B cell (primary cell): ENCODE measurements at regions not wholly inside any gene's neighbourhood (a gene's known extent, or its start where the extent isn't known, plus 50 kb on each side); places are given as distances from the start of the nearest gene placed in this dataset.

ENCODE experiments used
- ATAC-seq: fragments of 200-7000 bp; cut with Tn5 transposase; one replicate; pipeline ENCODE4 v1.10.0; 2021; ENCODE audit warnings: low read depth, mild to moderate bottlenecking, moderate number of reproducible peaks, moderate library complexity
- CTCF ChIA-PET: fragments of 350-600 bp; sonication (Branson Sonifier 250); formaldehyde crosslinking; loops from one replicate; lab custom pipeline; 2021; ENCODE audit warnings: antibody characterized with exemption, inconsistent platforms; lab: Charles Lee
- POLR2A ChIA-PET: fragments of 350-600 bp; sonication (Branson Sonifier 250); formaldehyde crosslinking; loops from one replicate; lab custom pipeline; 2021; ENCODE audit warnings: antibody characterized with exemption; lab: Charles Lee
- DNase-seq: peaks from one replicate; pipeline ENCODE4 v3.0.0; 2013
- H2AFZ ChIP-seq: 2 replicates; pipeline ENCODE4 v1.6.1; 2012; ENCODE audit warnings: mild to moderate bottlenecking, low read depth, low read length; ENCODE audit not compliant: insufficient read depth, poor library complexity, severe bottlenecking
- H3K27ac ChIP-seq, 2 donors: 1 replicate in 1 of 2; 2 replicates in 1 of 2; pipeline ENCODE4 v1.5.1; 2012 to 2013; ENCODE audit warnings: low read length in 2 of 2, mild to moderate bottlenecking in 2 of 2, moderate library complexity in 1 of 2
- H3K27me3 ChIP-seq, 4 experiments: fragments of 200-600 bp in 1 of 4; sonication (generic) in 1 of 4; replicated peaks in 1 of 4; 1 replicate in 2 of 4; 2 replicates in 2 of 4; pipeline versions ENCODE4 v1.6.1 to v1.7.0; 2013 to 2016; ENCODE audit warnings: low read length in 3 of 4, mild to moderate bottlenecking in 2 of 4, mixed read lengths in 1 of 4, moderate library complexity in 1 of 4; ENCODE audit not compliant: insufficient read depth in 4 of 4, control insufficient read depth in 3 of 4; ENCODE audit errors: control extremely low read depth in 1 of 4
- H3K36me3 ChIP-seq, 2 experiments: replicated peaks in 1 of 2; 1 replicate in 1 of 2; 2 replicates in 1 of 2; pipeline versions ENCODE4 v1.6.1 to v1.7.1; 2013; ENCODE audit warnings: low read length in 1 of 2; ENCODE audit not compliant: insufficient read depth in 2 of 2, control insufficient read depth in 1 of 2; ENCODE audit errors: control extremely low read depth in 1 of 2, extremely low read depth in 1 of 2
- H3K4me1 ChIP-seq, 2 donors: fragments of 200-600 bp in 1 of 2; sonication (generic) in 1 of 2; 1 replicate in 1 of 2; 2 replicates in 1 of 2; pipeline versions ENCODE4 v1.5.1 to v1.6.1; 2013 to 2017; ENCODE audit warnings: low read length in 2 of 2; ENCODE audit not compliant: control insufficient read depth in 2 of 2, insufficient read depth in 2 of 2
- H3K4me2 ChIP-seq: replicated peaks from 2 replicates; pipeline ENCODE3; 2012; ENCODE audit warnings: mild to moderate bottlenecking, low read depth, low read length; ENCODE audit not compliant: poor library complexity, severe bottlenecking
- H3K4me3 ChIP-seq, 5 experiments: fragments of 200-600 bp in 1 of 5; sonication (generic) in 1 of 5; 1 replicate in 3 of 5; 2 replicates in 2 of 5; pipeline versions ENCODE4 v1.5.1 to v1.7.0; 2011 to 2016; ENCODE audit warnings: low read length in 4 of 5, mild to moderate bottlenecking in 4 of 5, low read depth in 2 of 5, control low read depth in 1 of 5, moderate library complexity in 1 of 5; ENCODE audit not compliant: insufficient read depth in 1 of 5; ENCODE audit errors: control extremely low read depth in 1 of 5, extremely low read depth in 1 of 5
- H3K79me2 ChIP-seq: fragments of 200-600 bp; sonication (generic); one replicate; pipeline ENCODE4 v1.6.0; 2016; ENCODE audit warnings: low read length; ENCODE audit not compliant: control insufficient read depth, insufficient read depth
- H3K9ac ChIP-seq: fragments of 200-600 bp; sonication (generic); 2 replicates; pipeline ENCODE4 v1.6.1; 2017; ENCODE audit warnings: mild to moderate bottlenecking, low read length, moderate library complexity
- H3K9me3 ChIP-seq, 3 donors: one replicate each; pipeline versions ENCODE4 v1.6.1 to v1.7.1; 2013; ENCODE audit warnings: low read length in 2 of 3; ENCODE audit not compliant: control insufficient read depth in 2 of 3, insufficient read depth in 1 of 3; ENCODE audit errors: control extremely low read depth in 1 of 3
- H4K20me1 ChIP-seq: 2 replicates; pipeline ENCODE4 v1.6.0; 2012; ENCODE audit warnings: mild to moderate bottlenecking, low read length; ENCODE audit not compliant: insufficient read depth, control insufficient read depth, poor library complexity, severe bottlenecking
- H3K27ac Mint-ChIP-seq: one replicate; pipeline ENCODE4 v1.8.0; 2021; ENCODE audit warnings: mixed read lengths
- H3K27me3 Mint-ChIP-seq: one replicate; pipeline ENCODE4 v1.8.0; 2021; ENCODE audit warnings: mixed read lengths
- H3K4me1 Mint-ChIP-seq: one replicate; pipeline ENCODE4 v1.8.0; 2021; ENCODE audit warnings: mixed read lengths
- H3K4me3 Mint-ChIP-seq: one replicate; pipeline ENCODE4 v1.8.0; 2021; ENCODE audit warnings: mixed read lengths
- H3K9me3 Mint-ChIP-seq: one replicate; pipeline ENCODE4 v1.8.0; 2022; ENCODE audit warnings: mixed read lengths; ENCODE audit not compliant: insufficient read depth
- EZH2 ChIP-seq: IDR thresholded peaks from 2 replicates; pipeline ENCODE4 v1.6.1; 2012; ENCODE audit warnings: borderline replicate concordance, low read depth, mild to moderate bottlenecking, moderate library complexity, low read length; ENCODE audit not compliant: insufficient read depth, poor library complexity, severe bottlenecking
- WGBS: methylation state at CpG from one replicate; pipeline ENCODE4 v1.1.5; 2013; ENCODE audit warnings: missing lambda C conversion rate; ENCODE audit not compliant: insufficient coverage; 5-methylcytosine and 5-hydroxymethylcytosine counted together
- intact Hi-C: fragments of 100-400 bp; cut with micrococcal nuclease; formaldehyde crosslinking; loops from one replicate; pipeline ENCODE4 v1.10.0; 2022
- TF ChIP-seq, protein P1 (sequence below): fragments of 200-600 bp; IDR thresholded peaks from one replicate; pipeline ENCODE4 v1.8.0; 2022; ENCODE audit warnings: antibody characterized with exemption, mild to moderate bottlenecking

DNA sequence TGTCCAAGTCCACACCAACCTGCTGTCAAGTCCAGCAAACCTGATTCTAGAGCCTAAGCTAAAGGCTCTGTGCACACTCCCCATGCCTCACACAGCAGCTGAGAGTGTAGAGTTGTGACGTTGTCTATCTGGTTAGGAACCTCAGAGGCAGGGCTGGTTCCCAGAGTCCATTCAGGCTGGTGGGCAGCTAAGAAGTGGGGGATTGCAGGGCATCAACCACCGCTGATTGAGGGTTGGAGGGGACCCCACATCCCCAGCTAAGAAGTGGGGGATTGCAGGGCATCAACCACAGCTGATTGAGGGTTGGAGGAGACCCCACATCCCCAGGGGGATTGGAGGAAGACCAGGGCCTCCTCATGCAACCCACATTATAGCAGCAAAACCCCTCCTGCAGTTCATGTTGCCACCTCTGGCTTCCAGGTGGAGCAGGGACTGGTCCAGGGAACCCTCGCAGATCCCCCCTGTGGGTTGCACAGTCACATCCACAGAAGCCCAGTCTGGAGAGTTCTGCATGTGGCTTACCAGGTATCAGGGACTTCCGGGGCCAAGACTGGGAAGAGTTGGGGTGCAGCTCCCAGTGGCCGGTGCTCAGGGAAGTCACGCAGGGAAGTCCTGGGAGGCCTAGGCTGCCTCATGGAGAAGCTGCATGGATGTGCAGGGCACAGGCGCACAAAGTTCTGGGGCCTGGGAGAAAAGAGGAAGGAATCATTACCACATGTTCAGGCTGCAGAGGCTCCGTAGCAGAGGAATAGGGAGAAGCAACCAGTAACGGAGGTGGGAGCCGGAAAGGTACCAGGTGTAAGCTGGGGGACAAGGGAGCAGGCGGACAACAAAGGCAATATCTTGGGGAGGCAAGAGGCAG lies 71.4 kb upstream of the PCSK6 start:
- H3K79me2 ChIP-seq, result no peaks in the 10 kb centered on the region
- ATAC-seq (no peak), DNase-seq (no peak)
- H3K9me3 ChIP-seq, result no peaks in the 10 kb centered on the region
- TF ChIP-seq, protein P1, sequence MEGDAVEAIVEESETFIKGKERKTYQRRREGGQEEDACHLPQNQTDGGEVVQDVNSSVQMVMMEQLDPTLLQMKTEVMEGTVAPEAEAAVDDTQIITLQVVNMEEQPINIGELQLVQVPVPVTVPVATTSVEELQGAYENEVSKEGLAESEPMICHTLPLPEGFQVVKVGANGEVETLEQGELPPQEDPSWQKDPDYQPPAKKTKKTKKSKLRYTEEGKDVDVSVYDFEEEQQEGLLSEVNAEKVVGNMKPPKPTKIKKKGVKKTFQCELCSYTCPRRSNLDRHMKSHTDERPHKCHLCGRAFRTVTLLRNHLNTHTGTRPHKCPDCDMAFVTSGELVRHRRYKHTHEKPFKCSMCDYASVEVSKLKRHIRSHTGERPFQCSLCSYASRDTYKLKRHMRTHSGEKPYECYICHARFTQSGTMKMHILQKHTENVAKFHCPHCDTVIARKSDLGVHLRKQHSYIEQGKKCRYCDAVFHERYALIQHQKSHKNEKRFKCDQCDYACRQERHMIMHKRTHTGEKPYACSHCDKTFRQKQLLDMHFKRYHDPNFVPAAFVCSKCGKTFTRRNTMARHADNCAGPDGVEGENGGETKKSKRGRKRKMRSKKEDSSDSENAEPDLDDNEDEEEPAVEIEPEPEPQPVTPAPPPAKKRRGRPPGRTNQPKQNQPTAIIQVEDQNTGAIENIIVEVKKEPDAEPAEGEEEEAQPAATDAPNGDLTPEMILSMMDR, result no peak
- TF ChIP-seq EZH2, result no peak
- Mint-ChIP-seq H3K27ac (no peak overlapping the region), H3K9me3 (no peaks in the 10 kb centered on the region), H3K27me3 (peaks cover 27% of the 10 kb centered on the region), H3K4me1 (no peaks in the 10 kb centered on the region), H3K4me3 (no peak overlapping the region)
- H3K4me3 ChIP-seq, result no peak overlapping the region
- no peak overlapping the region for H3K4me2 ChIP-seq
- CTCF ChIA-PET, result no interaction called here
- no peaks in the 10 kb centered on the region for H3K4me1 ChIP-seq
- POLR2A ChIA-PET, result no interaction called here
- no peaks in the 10 kb centered on the region for H3K36me3 ChIP-seq
- H2AFZ ChIP-seq, result no peak overlapping the region
- intact Hi-C loops, result no loop called here
- 73% methylated on average over 10 of the region's 11 CpGs for WGBS
- H3K27me3 ChIP-seq, result peaks cover 0 to 3% (median 0%) of the 10 kb centered on the region in 4 experiments
- H4K20me1 ChIP-seq, result no peaks in the 10 kb centered on the region
- no peak overlapping the region for H3K9ac ChIP-seq
- no peak overlapping the region for H3K27ac ChIP-seq

DNA sequence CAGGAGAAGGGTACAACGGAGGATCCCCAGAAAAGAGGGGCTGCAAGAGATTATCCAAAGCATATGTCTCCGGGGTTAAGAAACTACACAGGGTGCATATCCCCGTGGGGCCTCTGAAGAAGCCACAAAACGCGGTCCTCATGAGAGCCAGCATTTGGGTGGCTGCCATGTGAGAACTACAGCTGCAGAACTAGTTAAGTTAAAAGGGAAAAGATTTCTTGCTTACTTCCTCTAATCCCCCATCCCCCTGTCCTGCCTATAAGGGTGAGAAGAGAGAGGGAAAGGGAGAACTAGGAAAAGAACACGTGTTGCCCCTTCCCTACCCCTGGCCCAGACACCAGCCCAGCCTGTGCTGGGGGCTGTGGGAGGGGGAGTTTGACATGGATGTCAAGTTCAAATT lies 70.4 kb upstream of the PCSK6 start:
- no peak overlapping the region for H3K4me3 ChIP-seq
- no peaks in the 10 kb centered on the region for H3K36me3 ChIP-seq
- Mint-ChIP-seq H3K27ac (no peak overlapping the region), H3K4me3 (no peak overlapping the region), H3K4me1 (no peaks in the 10 kb centered on the region), H3K9me3 (no peaks in the 10 kb centered on the region), H3K27me3 (peaks cover 22% of the 10 kb centered on the region)
- TF ChIP-seq, protein P1, result no peak
- TF ChIP-seq EZH2, result no peak
- H3K27ac ChIP-seq, result no peak overlapping the region
- ATAC-seq (no peak), DNase-seq (no peak)
- intact Hi-C loops, result no loop called here
- no peaks in the 10 kb centered on the region for H4K20me1 ChIP-seq
- POLR2A ChIA-PET, result no interaction called here
- H3K9ac ChIP-seq, result no peak overlapping the region
- H2AFZ ChIP-seq, result no peak overlapping the region
- WGBS, result 10% methylated on average over 3 of the region's 6 CpGs
- H3K4me1 ChIP-seq, result no peaks in the 10 kb centered on the region
- H3K79me2 ChIP-seq, result no peaks in the 10 kb centered on the region
- no peak overlapping the region for H3K4me2 ChIP-seq
- CTCF ChIA-PET, result no interaction called here
- H3K27me3 ChIP-seq, result peaks cover 0 to 3% (median 0%) of the 10 kb centered on the region in 4 experiments
- no peaks in the 10 kb centered on the region for H3K9me3 ChIP-seq
